ENCODE measurements at regions not wholly inside any gene's neighbourhood (a gene's known extent, or its start where the extent isn't known, plus 50 kb on each side); places are given as distances from the start of the nearest gene placed in this dataset.

DNA sequence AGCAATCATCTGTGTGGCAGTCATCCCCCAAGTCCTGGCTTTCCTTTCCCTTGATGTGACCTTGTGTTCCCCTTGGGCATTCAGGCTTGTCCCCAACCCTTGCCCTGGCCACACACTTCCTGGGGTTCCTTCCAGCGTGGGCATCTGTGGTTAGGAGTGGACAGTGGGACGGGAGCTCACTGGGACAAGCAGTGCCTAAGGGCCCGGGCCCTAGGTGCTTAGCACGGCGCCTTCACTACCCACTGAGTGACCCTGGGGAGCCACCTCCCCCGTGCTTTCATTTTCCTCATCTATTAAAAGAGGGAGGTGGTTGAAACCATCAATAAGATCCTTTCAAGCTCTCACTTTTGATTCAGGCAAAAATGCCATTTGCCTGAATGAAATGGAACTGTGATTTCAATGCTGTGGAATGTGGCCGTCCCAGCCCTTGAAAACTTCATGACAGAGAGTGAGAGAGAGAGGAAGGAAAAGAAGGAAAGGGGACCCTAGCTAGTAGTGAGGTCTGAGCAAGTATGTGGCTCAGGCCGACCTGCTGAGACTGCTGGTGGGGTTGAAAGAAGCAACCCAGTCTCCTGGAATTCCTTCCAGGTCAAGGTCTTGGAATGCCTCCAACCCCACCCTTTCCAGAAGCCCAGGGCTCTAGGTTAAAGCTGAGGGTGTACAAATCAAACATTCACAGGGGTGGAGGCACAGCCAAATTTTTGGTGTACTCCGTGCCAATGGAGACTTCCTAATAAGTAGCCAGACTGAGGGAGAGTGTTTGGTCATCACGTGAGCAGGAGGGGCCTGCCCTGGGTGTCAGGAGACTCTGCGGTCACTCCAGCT, 302.9 kb downstream of the TLE3 start:
- no peak for DNase-seq (ENCODE audit: low read depth)

DNA sequence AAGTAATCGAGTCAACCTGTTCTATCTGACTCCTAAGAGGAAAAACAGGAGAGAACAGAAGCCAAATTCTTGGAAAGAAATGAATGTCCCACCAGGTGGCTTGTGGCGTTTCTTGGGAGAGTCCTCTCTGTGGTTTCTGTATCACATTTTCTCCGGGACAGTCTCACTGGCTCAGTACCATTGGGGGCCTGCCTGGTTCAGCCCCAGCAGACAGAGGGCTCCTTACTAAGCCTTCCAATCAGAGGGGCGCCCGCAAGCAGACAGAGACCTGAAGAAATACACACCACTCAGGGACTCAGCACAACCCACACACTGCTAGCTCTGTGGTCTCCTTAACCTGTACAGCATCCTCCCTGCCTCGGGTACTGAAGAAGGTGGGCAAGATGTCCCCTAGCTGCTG, 302.1 kb downstream of the TLE3 start:
- no peak for DNase-seq (ENCODE audit: low read depth)

- no peak for DNase-seq (ENCODE audit: low read depth)
Measured at GRCh38 chr15:69797051-69797595, 300.6 kb downstream of the TLE3 start.

GRCh38 chr15:69797615-69798014, 300.1 kb downstream of the TLE3 start:
- no peak for DNase-seq (ENCODE audit: low read depth)

- no peak for DNase-seq (ENCODE audit: low read depth)
Measured at GRCh38 chr15:69798481-69799250, 299.1 kb downstream of the TLE3 start.

- no peak for DNase-seq (ENCODE audit: low read depth)
Measured at GRCh38 chr15:69801144-69801543, 296.6 kb downstream of the TLE3 start.

DNA sequence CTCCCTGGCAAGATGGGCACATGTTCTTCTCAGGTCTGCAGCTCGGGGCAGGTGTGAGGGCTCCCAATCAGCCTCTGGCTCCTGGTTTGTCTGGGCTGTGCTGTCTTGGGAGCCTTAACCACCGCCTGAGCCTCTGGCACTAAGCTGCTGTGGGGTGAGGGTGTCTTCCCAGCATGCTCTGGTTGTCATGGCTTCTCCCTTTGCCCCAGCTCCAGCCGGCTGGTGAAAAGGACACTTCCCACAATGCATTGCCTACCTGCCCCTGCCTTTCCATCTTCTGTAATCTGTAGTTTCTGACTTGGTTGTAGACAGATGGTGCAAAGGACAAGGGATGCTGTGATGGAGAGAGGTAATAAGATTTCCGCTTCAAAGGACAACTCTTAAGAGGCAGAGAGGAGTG, 295.3 kb downstream of the TLE3 start:
- no peak for DNase-seq (ENCODE audit: low read depth)

GRCh38 chr15:69804786-69805185, 292.9 kb downstream of the TLE3 start:
- no peak for DNase-seq (ENCODE audit: low read depth)

DNA sequence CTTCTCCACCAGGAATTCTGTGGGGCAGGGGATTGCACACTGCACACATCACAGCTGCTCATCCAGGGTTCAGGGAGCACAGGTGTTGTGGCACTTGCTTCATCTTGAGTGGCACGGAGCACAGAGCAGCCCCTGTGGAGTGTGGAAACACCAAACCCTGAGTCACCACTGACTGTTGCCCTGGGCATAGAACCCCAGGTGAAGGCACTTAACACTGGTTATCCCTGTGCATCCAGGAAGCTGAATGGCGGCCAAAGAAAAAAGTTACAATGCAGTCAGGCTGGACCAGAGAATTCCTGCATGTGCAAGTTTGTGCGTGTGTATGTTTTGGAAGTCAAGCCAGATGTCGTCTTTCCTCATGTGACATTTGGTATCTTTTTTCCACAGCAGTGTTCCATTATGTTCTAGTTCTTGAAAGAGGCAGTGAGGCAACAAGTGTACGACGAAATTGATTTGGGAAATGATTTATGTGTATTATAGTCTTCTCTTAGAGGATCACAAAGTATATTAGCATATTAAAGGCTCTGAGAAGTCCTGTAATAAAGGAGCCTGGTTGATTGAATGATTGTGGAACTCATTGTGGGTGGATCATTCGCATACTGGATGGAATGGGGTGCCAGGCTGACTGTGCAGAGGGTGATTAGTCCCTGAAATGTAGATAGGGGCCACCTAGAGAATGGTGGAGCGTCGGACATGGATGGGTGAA, 292.3 kb downstream of the TLE3 start:
- no peak for DNase-seq (ENCODE audit: low read depth)

GRCh38 chr15:69806287-69806915, 291.3 kb downstream of the TLE3 start:
- DNase-seq (ENCODE audit: low read depth), result no peak

DNA sequence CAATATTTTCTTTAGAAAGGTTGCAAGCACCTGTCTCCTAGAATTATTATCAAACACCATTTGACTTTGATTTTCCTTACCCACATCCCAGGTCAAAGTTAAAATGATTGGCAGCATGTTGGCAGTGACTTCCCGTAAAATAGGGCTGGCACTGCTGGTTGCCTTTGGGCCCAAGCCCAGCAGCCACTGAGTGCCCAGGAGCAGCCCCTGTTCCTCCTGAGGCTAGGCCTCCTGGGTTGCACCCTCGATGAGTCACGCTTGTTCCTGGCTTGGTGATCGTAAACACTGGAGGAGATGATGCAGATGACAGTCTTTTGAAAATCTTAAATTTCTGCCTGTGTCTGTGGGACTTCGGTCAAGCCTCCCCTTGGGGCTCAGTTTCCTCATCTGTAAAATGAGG, 290.0 kb downstream of the TLE3 start:
- no peak for DNase-seq (ENCODE audit: low read depth)

GRCh38 chr15:69808756-69809155, 289.0 kb downstream of the TLE3 start:
- DNase-seq (ENCODE audit: low read depth), result no peak

- no peak for DNase-seq (ENCODE audit: low read depth)
Measured at GRCh38 chr15:69809421-69809820, 288.3 kb downstream of the TLE3 start.

- DNase-seq (ENCODE audit: low read depth), result no peak
Measured at GRCh38 chr15:69810431-69811354, 287.0 kb downstream of the TLE3 start.

GRCh38 chr15:69812861-69813261, 284.9 kb downstream of the TLE3 start:
- no peak for DNase-seq (ENCODE audit: low read depth)

DNA sequence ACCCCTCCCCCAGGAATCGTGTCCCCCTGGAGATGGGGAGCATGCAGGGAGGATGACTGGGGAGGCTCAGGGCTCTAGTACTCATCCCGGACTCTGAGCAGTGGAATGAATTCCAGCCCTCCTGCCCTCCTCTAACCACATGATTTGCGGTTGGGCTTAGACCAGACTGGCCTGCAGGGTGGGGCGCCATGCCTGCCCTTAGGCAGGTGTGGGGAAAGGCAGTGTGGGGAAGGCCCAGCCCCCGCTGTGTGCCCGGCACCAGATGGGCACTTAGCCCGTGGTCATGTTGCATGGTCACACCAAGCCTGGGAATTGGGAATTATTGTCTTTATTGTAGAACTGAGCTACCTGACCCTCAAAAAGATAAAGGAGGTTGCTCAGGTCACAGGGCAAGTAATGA, 283.8 kb downstream of the TLE3 start:
- DNase-seq (ENCODE audit: low read depth), result no peak

DNA sequence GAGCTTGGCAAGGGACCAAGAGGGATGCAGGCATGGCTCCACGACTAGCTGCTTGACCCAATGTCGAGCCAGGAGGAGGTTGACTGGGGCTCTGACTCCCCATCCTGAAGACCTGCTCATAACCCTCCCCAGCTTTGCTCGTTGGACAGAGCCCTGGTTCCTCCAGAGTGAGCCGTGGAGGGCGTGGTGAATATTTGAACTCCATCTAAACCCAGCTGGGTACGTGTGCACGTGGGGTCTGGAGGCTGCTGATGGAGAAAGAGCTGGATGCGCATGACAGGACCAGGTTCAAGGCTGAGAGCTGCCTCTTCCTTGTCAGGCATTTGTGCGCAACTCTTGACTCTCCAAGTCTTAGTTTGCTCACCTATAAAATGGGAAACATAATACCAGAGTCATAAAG, 282.8 kb downstream of the TLE3 start:
- DNase-seq (ENCODE audit: low read depth), result no peak

DNA sequence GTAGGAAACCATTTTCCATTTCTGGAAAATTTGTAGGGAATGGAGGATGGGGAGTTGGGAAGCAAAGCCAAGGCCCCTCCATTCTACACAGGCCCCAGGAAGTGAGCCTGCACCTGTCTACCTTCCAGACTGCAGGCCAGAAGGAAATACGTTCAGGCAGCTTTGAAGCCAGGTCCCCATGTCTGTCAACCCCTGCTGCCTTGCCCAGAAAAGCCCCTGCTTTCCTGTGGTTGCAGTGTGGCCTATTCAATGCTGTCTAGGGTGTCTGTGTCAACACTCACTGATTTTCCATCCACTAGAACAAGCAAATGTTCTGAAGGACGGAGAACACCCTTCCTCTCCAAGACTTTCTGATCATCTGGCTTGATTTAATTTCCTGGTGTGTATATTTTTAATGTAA, 281.9 kb downstream of the TLE3 start:
- DNase-seq (ENCODE audit: low read depth), result no peak

- DNase-seq (ENCODE audit: low read depth), result no peak
Measured at GRCh38 chr15:69816522-69816921, 281.2 kb downstream of the TLE3 start.

- DNase-seq (ENCODE audit: low read depth), result no peak
Measured at GRCh38 chr15:69818529-69818928, 279.2 kb downstream of the TLE3 start.

- no peak for DNase-seq (ENCODE audit: low read depth)
Measured at GRCh38 chr15:69819371-69819770, 278.3 kb downstream of the TLE3 start.
